D721Med (cell line): ENCODE measurements at regions not wholly inside any gene's neighbourhood (a gene's known extent, or its start where the extent isn't known, plus 50 kb on each side); places are given as distances from the start of the nearest gene placed in this dataset.

Experiments used
- DNase-seq: peaks from one replicate; pipeline ENCODE4 v3.0.0; 2011; ENCODE audit warnings: low spot score; ENCODE audit not compliant: insufficient read length
- FAIRE-seq: peaks from 2 replicates; lab custom pipeline; 2011; peaks lifted over from hg19 to GRCh38; lab: Jason Lieb, UNC
- CTCF ChIP-seq: IDR thresholded peaks from 2 replicates; pipeline ENCODE4 v1.5.1; 2012; ENCODE audit warnings: mild to moderate bottlenecking, control low read depth; ENCODE audit not compliant: insufficient read depth; ENCODE audit errors: missing control alignments

DNA sequence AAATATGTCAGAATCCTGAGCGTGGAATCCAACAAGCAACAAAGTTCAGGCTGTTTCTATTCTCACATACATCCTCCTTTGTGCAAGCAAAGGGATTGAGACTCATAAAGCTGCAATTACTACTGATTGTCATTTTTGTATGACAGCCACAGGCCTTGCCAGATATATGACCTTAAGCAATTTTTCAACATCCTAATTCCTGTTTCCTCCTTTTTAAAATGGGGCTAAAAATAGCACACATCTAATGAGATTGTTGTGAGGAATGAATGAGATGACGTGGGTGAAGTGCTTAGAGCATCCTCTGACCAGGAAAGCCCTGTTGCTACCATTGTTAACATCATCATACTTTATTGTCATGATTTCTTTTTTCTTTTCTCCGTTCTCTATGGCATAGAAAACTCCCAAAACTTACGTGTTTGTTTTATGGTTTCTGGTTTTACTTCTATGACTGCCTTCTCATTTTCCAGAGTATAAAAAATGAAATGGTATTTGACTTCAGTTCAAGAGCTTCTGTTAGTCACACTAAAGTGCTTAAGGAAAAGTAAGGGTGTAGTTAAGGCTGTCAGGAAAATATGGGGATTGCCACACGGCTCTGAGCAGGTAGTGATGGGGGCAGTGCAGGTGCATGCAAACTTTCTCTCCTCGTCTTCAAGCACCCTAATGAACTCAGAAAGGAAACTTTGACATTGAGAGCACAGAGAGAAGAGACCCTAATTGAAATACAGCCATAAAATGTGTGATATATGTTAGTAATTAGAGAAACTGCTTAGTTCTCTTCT is 590.6 kb upstream of the NETO1 start:
- DNase-seq (no peak), FAIRE-seq (peak; percentile 98)
- no peak for TF ChIP-seq CTCF

DNA sequence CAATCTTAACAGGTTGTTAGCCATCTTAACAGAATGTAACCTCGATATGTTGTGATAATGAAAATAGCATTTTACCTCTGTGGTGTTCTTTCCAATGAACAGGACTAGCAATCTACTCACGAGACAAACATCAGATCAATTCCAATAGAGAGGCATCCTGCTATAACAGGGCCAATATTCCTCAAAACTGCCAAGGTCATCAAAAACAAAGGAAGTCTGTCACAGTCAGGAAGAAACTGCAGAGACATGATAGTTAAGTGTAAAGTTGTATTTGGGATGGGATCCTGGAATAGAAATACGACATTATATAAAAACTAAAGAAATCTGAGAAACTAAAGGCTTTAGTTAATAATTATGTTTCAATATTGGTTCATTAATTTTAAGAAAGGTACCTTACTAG is 588.9 kb upstream of the NETO1 start:
- DNase-seq (no peak), FAIRE-seq (peak; percentile 99)

GRCh38 chr18:73452866-73453265 is 585.1 kb upstream of the NETO1 start:
- no peak for FAIRE-seq
- TF ChIP-seq CTCF = no peak

More for the DNA sequence above, 588.9 kb upstream of the NETO1 start:
- no peak for TF ChIP-seq CTCF

GRCh38 chr18:73446502-73446901 is 578.7 kb upstream of the NETO1 start:
- no peak for TF ChIP-seq CTCF
- DNase-seq (no peak), FAIRE-seq (no peak)

More at GRCh38 chr18:73452866-73453265, 585.1 kb upstream of the NETO1 start:
- DNase-seq = no peak

DNA sequence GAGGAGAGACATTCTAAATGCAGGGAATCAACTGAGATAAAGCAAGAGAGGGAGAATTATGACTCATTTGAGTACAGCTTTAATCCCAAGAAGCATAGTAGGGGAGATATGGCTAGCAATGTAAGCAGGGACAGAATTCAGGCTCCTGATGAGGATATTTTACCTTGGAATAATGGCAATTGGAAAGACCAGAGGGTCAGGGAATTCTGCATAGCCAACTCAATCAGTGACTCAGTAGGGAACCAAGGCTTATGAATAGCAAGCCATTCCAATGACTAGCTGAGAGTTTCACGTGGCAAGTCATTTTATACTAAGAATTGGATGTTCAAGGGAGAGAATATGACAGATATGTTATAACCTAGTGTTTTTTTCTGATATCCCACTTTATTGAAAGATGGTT is 563.8 kb upstream of the NETO1 start:
- no peak for DNase-seq
- TF ChIP-seq CTCF = no peak
- peak; percentile 100 for FAIRE-seq

DNA sequence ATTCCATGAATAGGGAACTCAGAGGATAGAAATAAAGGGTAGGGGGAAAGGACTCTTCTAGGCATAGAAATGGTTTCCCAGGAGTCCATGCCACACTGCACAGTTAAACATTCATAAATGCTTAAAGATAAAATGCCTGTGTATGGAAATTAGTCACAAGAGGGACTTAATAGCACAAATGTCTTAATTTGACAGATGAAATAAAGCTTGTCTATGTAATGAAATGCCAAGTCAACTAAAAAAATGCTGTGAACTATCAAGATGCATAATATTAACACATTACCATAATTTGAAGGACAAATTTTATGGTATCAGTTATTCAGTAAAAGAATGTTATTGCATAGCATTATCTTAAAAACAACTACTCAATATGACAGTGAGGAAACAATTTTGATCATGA is 553.2 kb upstream of the NETO1 start:
- no peak for DNase-seq
- no peak for TF ChIP-seq CTCF
- FAIRE-seq = peak; percentile 100

GRCh38 chr18:73419531-73419930 is 551.7 kb upstream of the NETO1 start:
- DNase-seq (no peak), FAIRE-seq (no peak)
- no peak for TF ChIP-seq CTCF
